GM12878 (cell line): ENCODE measurements at regions not wholly inside any gene's neighbourhood (a gene's known extent, or its start where the extent isn't known, plus 50 kb on each side); places are given as distances from the start of the nearest gene placed in this dataset.

Experiments used
- ATAC-seq: fragments of 200-7000 bp; cut with Tn5 transposase; 3 replicates; pipeline ENCODE4 v1.9.1; 2020; ENCODE audit warnings: mild to moderate bottlenecking, moderate library complexity
- BruUV-seq: library from RNA; stranded (reverse); fragments of 400-500 nt; replicated peaks from 2 replicates; lab custom pipeline; 2021; lab: Mats Ljungman, UMichigan
- CTCF ChIA-PET: fragments of 300-600 bp; sonication (Branson Sonifier 250); formaldehyde crosslinking; extraction: SDS; loops from one replicate; lab custom pipeline; 2021; ENCODE audit warnings: inconsistent platforms; lab: Yijun Ruan, JAX
- POLR2A ChIA-PET: fragments of 350-600 bp; formaldehyde crosslinking; extraction: SDS; loops from one replicate; lab custom pipeline; 2021; ENCODE audit warnings: inconsistent platforms; lab: Charles Lee
- RAD21 ChIA-PET: fragments of 300-600 bp; sonication (Branson Sonifier 250); formaldehyde crosslinking; loops from one replicate; lab custom pipeline; 2023; ENCODE audit warnings: antibody characterized with exemption; ENCODE audit not compliant: unreplicated experiment; lab: Charles Lee
- SMC1A ChIA-PET: fragments of 300-600 bp; sonication (Branson Sonifier 250); formaldehyde crosslinking; loops from one replicate; lab custom pipeline; 2023; ENCODE audit not compliant: unreplicated experiment, uncharacterized antibody; lab: Charles Lee
- DNase-seq: peaks from one replicate; pipeline ENCODE4 v3.0.0-alpha.2; 2011; ENCODE audit warnings: low read depth, low spot score
- FAIRE-seq: peaks from 3 replicates; lab custom pipeline; 2011; peaks lifted over from hg19 to GRCh38; lab: Jason Lieb, UNC
- H2AFZ ChIP-seq: 2 replicates; pipeline ENCODE4 v1.6.0; 2011; ENCODE audit warnings: low read depth, low read length, control low read depth; ENCODE audit not compliant: control insufficient read depth
- H3K27ac ChIP-seq: 2 replicates; pipeline ENCODE4 v1.5.1; 2011; ENCODE audit warnings: control low read depth; ENCODE audit not compliant: control insufficient read depth, insufficient read depth
- H3K27me3 ChIP-seq, 2 experiments: replicated peaks in 1 of 2; 2 replicates each; pipeline versions ENCODE4 v1.6.0 to v1.6.1; 2011; ENCODE audit warnings: low read length in 1 of 2; ENCODE audit not compliant: control insufficient read depth in 2 of 2, insufficient read depth in 2 of 2
- H3K36me3 ChIP-seq, 2 experiments: 2 replicates each; pipeline ENCODE4 v1.5.1; 2011; ENCODE audit warnings: low read length in 1 of 2; ENCODE audit not compliant: control insufficient read depth in 2 of 2, insufficient read depth in 2 of 2
- H3K4me1 ChIP-seq: 2 replicates; pipeline ENCODE4 v1.6.1; 2011; ENCODE audit warnings: mild to moderate bottlenecking, low read length, moderate library complexity, mixed read lengths; ENCODE audit not compliant: control insufficient read depth, insufficient read depth
- H3K4me2 ChIP-seq: 2 replicates; pipeline ENCODE4 v1.6.0; 2011; ENCODE audit warnings: control low read depth; ENCODE audit not compliant: control insufficient read depth, insufficient read depth
- H3K4me3 ChIP-seq: fragments of 200-600 bp; sonication (generic); 2 replicates; pipeline ENCODE4 v1.5.1; 2016
- H3K79me2 ChIP-seq: 2 replicates; pipeline ENCODE4 v1.6.0; 2011; ENCODE audit warnings: low read length; ENCODE audit not compliant: control insufficient read depth, insufficient read depth
- H3K9ac ChIP-seq: 2 replicates; pipeline ENCODE4 v1.8.0; 2011; ENCODE audit warnings: low read length, control low read depth, mixed read lengths; ENCODE audit not compliant: control insufficient read depth, insufficient read depth
- H3K9me3 ChIP-seq: replicated peaks from 3 replicates; pipeline ENCODE4 v1.5.1; 2011; ENCODE audit warnings: mild to moderate bottlenecking, low read length; ENCODE audit not compliant: control insufficient read depth, insufficient read depth
- H4K20me1 ChIP-seq: 2 replicates; pipeline ENCODE4 v1.6.0; 2011; ENCODE audit not compliant: control insufficient read depth, insufficient read depth
- BCL3 ChIP-seq: IDR thresholded peaks from 2 replicates; pipeline ENCODE4 v1.6.1; 2011; ENCODE audit warnings: borderline replicate concordance, low read depth, mild to moderate bottlenecking, moderate library complexity, low read length; ENCODE audit not compliant: insufficient read depth, poor library complexity, severe bottlenecking
- E4F1 ChIP-seq: fragments of 450-650 bp; IDR thresholded peaks from 2 replicates; pipeline ENCODE4 v1.6.1; 2018; ENCODE audit warnings: borderline replicate concordance, mild to moderate bottlenecking; ENCODE audit not compliant: partially characterized antibody
- EED ChIP-seq: sonication (generic); IDR thresholded peaks from 2 replicates; pipeline ENCODE4 v1.6.1; 2016; ENCODE audit warnings: antibody characterized with exemption, low read depth
- IRF3 ChIP-seq: fragments of 450-650 bp; IDR thresholded peaks from 2 replicates; pipeline ENCODE4 v1.6.1; 2014; ENCODE audit warnings: mild to moderate bottlenecking
- KLF5 ChIP-seq: fragments of 450-650 bp; IDR thresholded peaks from 2 replicates; pipeline ENCODE4 v1.6.1; 2014; ENCODE audit warnings: mild to moderate bottlenecking; ENCODE audit not compliant: partially characterized antibody
- NFYA ChIP-seq: IDR thresholded peaks from 2 replicates; pipeline ENCODE4 v1.6.1; 2011; ENCODE audit warnings: low read depth, mild to moderate bottlenecking, low read length, improper control_type of control experiment, borderline replicate concordance
- NR2C1 ChIP-seq: fragments of 450-650 bp; IDR thresholded peaks from 2 replicates; pipeline ENCODE4 v1.6.1; 2017; ENCODE audit warnings: antibody characterized with exemption, mild to moderate bottlenecking, moderate library complexity
- RAD51 ChIP-seq: fragments of 450-650 bp; IDR thresholded peaks from 2 replicates; pipeline ENCODE4 v1.6.1; 2016; ENCODE audit warnings: moderate library complexity, mild to moderate bottlenecking, inconsistent platforms
- SMAD5 ChIP-seq: IDR thresholded peaks from 2 replicates; pipeline ENCODE4 v1.6.1; 2016; ENCODE audit warnings: antibody characterized with exemption, low read depth
- SMARCA5 ChIP-seq: fragments of 450-650 bp; IDR thresholded peaks from 2 replicates; pipeline ENCODE4 v1.6.1; 2017; ENCODE audit warnings: mild to moderate bottlenecking
- SREBF2 ChIP-seq: IDR thresholded peaks from 2 replicates; pipeline ENCODE4 v1.6.1; 2012; ENCODE audit warnings: mild to moderate bottlenecking, low read length
- SRF ChIP-seq, 2 experiments: IDR thresholded peaks; 2 replicates each; pipeline ENCODE4 v1.6.1; 2011; ENCODE audit warnings: low read depth in 2 of 2, low read length in 2 of 2, mild to moderate bottlenecking in 1 of 2, moderate library complexity in 1 of 2
- ZNF592 ChIP-seq: fragments of 450-650 bp; IDR thresholded peaks from 2 replicates; pipeline ENCODE4 v1.6.1; 2017; ENCODE audit warnings: mild to moderate bottlenecking, moderate library complexity
- whole genome bisulfite sequencing: methylation state at CpG from one replicate; pipeline ENCODE4 v1.1.6; 2016; ENCODE audit warnings: low lambda C conversion rate; ENCODE audit not compliant: insufficient replicate concordance, insufficient coverage; ENCODE audit errors: missing lambda C conversion rate; 5-methylcytosine and 5-hydroxymethylcytosine counted together
- in situ Hi-C: fragments of 300-500 bp; cut with MboI; formaldehyde crosslinking; loops from 9 replicates; pipeline ENCODE4 v1.14.3; 2018; ENCODE audit warnings: mixed read lengths
- intact Hi-C: fragments of 100-400 bp; cut with micrococcal nuclease; formaldehyde crosslinking; loops from one replicate; pipeline ENCODE4 v1.14.2; 2022; ENCODE audit not compliant: unreplicated experiment

GRCh38 chr12:94705676-94706075, 55.3 kb upstream of the TMCC3 start (continued):
- TF ChIP-seq SREBF2, result no peak
- no peak for TF ChIP-seq RAD51
- no peak for TF ChIP-seq KLF5
- no peak for TF ChIP-seq IRF3
- TF ChIP-seq SMARCA5, result no peak
- no peak for TF ChIP-seq SRF (IDR thresholded peaks at IDR 0.05; ENCODE audit: low read depth in 2 of 2, low read length in 2 of 2)
- no peak for TF ChIP-seq EED
- no peak for TF ChIP-seq NFYA
- TF ChIP-seq BCL3, result no peak
- TF ChIP-seq NR2C1, result no peak

- in situ Hi-C loops (no loop called here), intact Hi-C loops (no loop called here)
- Histone ChIP-seq H3K4me1 (peaks cover 9% of the 10 kb centered on the region), H3K27me3 (no peaks in the 10 kb centered on the region), H2AFZ (no peak overlapping the region), H3K9me3 (no peaks in the 10 kb centered on the region; the same call in 2 of the 3 replicates), H3K4me3 (no peak overlapping the region), H3K36me3 (0 out of 4 replicates have a peak, but pooled peaks cover 0 to 7% of the 10 kb centered on the region in 2 experiments), H3K4me2 (no peak overlapping the region), H3K9ac (no peak overlapping the region), H3K27ac (no peak overlapping the region), H3K79me2 (peaks cover 15% of the 10 kb centered on the region), H4K20me1 (no peaks in the 10 kb centered on the region)
- ChIA-PET CTCF (interaction anchor here (0.6 to 4.4 kb wide), 5 partner anchors 8 to 170 kb away, joined by 3 to 29 read pairs (median 4); no protein-coding TSS in a partner anchor), SMC1A (interaction anchor here (0.7 to 2.1 kb wide), 11 partner anchors 10 to 171 kb away, joined by 3 to 6 read pairs (median 4); no protein-coding TSS in a partner anchor), RAD21 (interaction anchor here (1.0 to 3.2 kb wide), 7 partner anchors 16 to 171 kb away, joined by 3 to 17 read pairs (median 4); no protein-coding TSS in a partner anchor), POLR2A (interaction anchor here (0.5 to 1.0 kb wide), 4 partner anchors 16 to 171 kb away, joined by 3 to 5 read pairs (median 3); no protein-coding TSS in a partner anchor)
- WGBS, result 88% methylated on average over 9 of the region's 9 CpGs
- no TSS peak for BruUV-seq
- FAIRE-seq (no peak), ATAC-seq (no peak), DNase-seq (no peak)
- TF ChIP-seq ZNF592 (no peak), SMAD5 (no peak), E4F1 (no peak)
Observed at GRCh38 chr12:94704452-94705306, 54.3 kb upstream of the TMCC3 start.
